K562 (cell line): ENCODE measurements at regions not wholly inside any gene's neighbourhood (a gene's known extent, or its start where the extent isn't known, plus 50 kb on each side); places are given as distances from the start of the nearest gene placed in this dataset.

ENCODE experiments used
- ATAC-seq: fragments of 200-7000 bp; cut with Tn5 transposase; 3 replicates; pipeline ENCODE4 v1.9.1; 2020; ENCODE audit warnings: moderate library complexity
- BruUV-seq: library from RNA; stranded (reverse); fragments of 400-500 nt; replicated peaks from 2 replicates; lab custom pipeline; 2021; lab: Mats Ljungman, UMichigan
- CTCF ChIA-PET: fragments of 300-600 bp; formaldehyde crosslinking; extraction: SDS; loops from one replicate; lab custom pipeline; 2021; ENCODE audit warnings: low intra/inter-chr PET ratio; lab: Yijun Ruan, JAX
- POLR2A ChIA-PET: fragments of 300-600, 350-650 bp; sonication (Branson Sonifier 250); formaldehyde crosslinking; extraction: SDS; loops from one replicate; lab custom pipeline; 2021; ENCODE audit warnings: antibody characterized with exemption, inconsistent platforms; lab: Yijun Ruan, JAX
- DNase-seq, 4 experiments: peaks; one replicate each; pipeline versions ENCODE4 v3.0.0 to v3.0.0-alpha.2; 2011 to 2018; ENCODE audit warnings: low spot score in 3 of 4, mixed read lengths in 3 of 4; ENCODE audit errors: extremely low read depth in 1 of 4
- FAIRE-seq: peaks from 2 replicates; lab custom pipeline; 2011; peaks lifted over from hg19 to GRCh38; lab: Jason Lieb, UNC
- H2AFZ ChIP-seq: 2 replicates; pipeline ENCODE4 v1.6.0; 2011; ENCODE audit warnings: low read depth, low read length, control low read depth, inconsistent platforms
- H3K27ac ChIP-seq: fragments of 200-600 bp; 3 replicates; pipeline ENCODE4 v1.8.0; 2011; ENCODE audit warnings: low read depth, mild to moderate bottlenecking, control low read depth, inconsistent platforms, low read length, moderate library complexity, mixed read lengths; ENCODE audit errors: extremely low read depth
- H3K27me3 ChIP-seq, 2 experiments: fragments of 300-600 bp in 1 of 2; 2 replicates in 1 of 2; 3 replicates in 1 of 2; pipeline versions ENCODE4 v1.6.0 to v1.8.0; 2011; ENCODE audit warnings: inconsistent platforms in 2 of 2, low read length in 2 of 2, mild to moderate bottlenecking in 1 of 2, mixed read lengths in 1 of 2, moderate library complexity in 1 of 2; ENCODE audit not compliant: control insufficient read depth in 2 of 2, insufficient read depth in 2 of 2
- H3K36me3 ChIP-seq: fragments of 300-600 bp; 3 replicates; pipeline ENCODE4 v1.8.0; 2011; ENCODE audit warnings: mild to moderate bottlenecking, low read length, inconsistent platforms; ENCODE audit not compliant: control insufficient read depth, insufficient read depth
- H3K4me1 ChIP-seq, 2 experiments: fragments of 200-600 bp in 1 of 2; replicated peaks in 1 of 2; 2 replicates in 1 of 2; 3 replicates in 1 of 2; pipeline versions ENCODE4 v1.5.1 to v1.8.0; 2011; ENCODE audit warnings: inconsistent platforms in 2 of 2, low read length in 2 of 2, mild to moderate bottlenecking in 1 of 2, mixed read lengths in 1 of 2, moderate library complexity in 1 of 2; ENCODE audit not compliant: control insufficient read depth in 2 of 2, insufficient read depth in 2 of 2
- H3K4me2 ChIP-seq: 2 replicates; pipeline ENCODE4 v1.6.1; 2011; ENCODE audit warnings: low read length, control low read depth, inconsistent platforms, mixed read lengths; ENCODE audit not compliant: insufficient read depth
- H3K4me3 ChIP-seq: fragments of 200-600 bp; sonication (generic), shearing (Covaris generic); 2 replicates; pipeline ENCODE4 v1.5.1; 2016; ENCODE audit warnings: control low read depth, inconsistent platforms
- H3K79me2 ChIP-seq: fragments of 200-600 bp; 3 replicates; pipeline ENCODE4 v1.8.0; 2011; ENCODE audit warnings: low read length, inconsistent platforms; ENCODE audit not compliant: control insufficient read depth, insufficient read depth
- H3K9ac ChIP-seq, 2 experiments: 2 replicates each; pipeline versions ENCODE4 v1.6.0 to v1.6.1; 2011; ENCODE audit warnings: low read depth in 2 of 2, low read length in 2 of 2, control low read depth in 1 of 2, inconsistent platforms in 1 of 2, mild to moderate bottlenecking in 1 of 2, mixed read lengths in 1 of 2; ENCODE audit not compliant: insufficient read depth in 1 of 2
- H3K9me1 ChIP-seq: one replicate; pipeline ENCODE4 v1.6.0; 2011; ENCODE audit warnings: inconsistent platforms, mild to moderate bottlenecking, low read length, moderate library complexity; ENCODE audit not compliant: control insufficient read depth, insufficient read depth
- H3K9me3 ChIP-seq: replicated peaks from 2 replicates; pipeline ENCODE4 v1.5.1; 2011; ENCODE audit warnings: low read depth, low read length, inconsistent platforms; ENCODE audit not compliant: control insufficient read depth, insufficient read depth
- H4K20me1 ChIP-seq: replicated peaks from 2 replicates; pipeline ENCODE4 v1.6.1; 2011; ENCODE audit warnings: low read length, inconsistent platforms, mixed read lengths; ENCODE audit not compliant: control insufficient read depth, insufficient read depth
- ARNT ChIP-seq, 2 experiments: fragments of 450-650 bp; IDR thresholded peaks; 2 replicates each; pipeline ENCODE4 v1.6.1; 2016; ENCODE audit warnings: mild to moderate bottlenecking in 1 of 2
- NONO ChIP-seq, 2 experiments: fragments of 200-400 bp in 1 of 2; fragments of 450-650 bp in 1 of 2; formaldehyde crosslinking in 1 of 2; IDR thresholded peaks; 2 replicates each; pipeline ENCODE4 v1.6.1; 2017; ENCODE audit warnings: low read depth in 2 of 2, mild to moderate bottlenecking in 2 of 2, moderate library complexity in 2 of 2, low read length in 1 of 2
- POLR3G ChIP-seq: IDR thresholded peaks from 2 replicates; pipeline ENCODE4 v1.6.1; 2011; ENCODE audit not compliant: insufficient read length, insufficient replicate concordance; ENCODE audit errors: extremely low read depth
- RAD51 ChIP-seq: fragments of 450-650 bp; IDR thresholded peaks from 2 replicates; pipeline ENCODE4 v1.7.1; 2016; ENCODE audit warnings: low read depth, mild to moderate bottlenecking, borderline replicate concordance
- TCF15 ChIP-seq: fragments of 250-450 bp; sonication (Bioruptor Pico); IDR thresholded peaks from 2 replicates; pipeline ENCODE4 v1.8.0; 2022; ENCODE audit warnings: moderate library complexity, mild to moderate bottlenecking, inconsistent platforms
- TFE3 ChIP-seq: fragments of 450-650 bp; formaldehyde crosslinking; IDR thresholded peaks from 2 replicates; pipeline ENCODE4 v1.4.0; 2020; ENCODE audit warnings: mild to moderate bottlenecking, mixed read lengths
- THAP12 ChIP-seq: fragments of 250-450 bp; sonication (Bioruptor Pico); IDR thresholded peaks from 2 replicates; pipeline ENCODE4 v1.9.0; 2021; ENCODE audit warnings: mild to moderate bottlenecking, inconsistent platforms
- ZBTB7A ChIP-seq: IDR thresholded peaks from 2 replicates; pipeline ENCODE4 v1.6.1; 2011; ENCODE audit warnings: low read depth, mild to moderate bottlenecking, low read length, moderate library complexity, borderline replicate concordance; ENCODE audit not compliant: control insufficient read depth
- ZNF133 ChIP-seq: fragments of 250-450 bp; sonication (Bioruptor Pico); IDR thresholded peaks from 2 replicates; pipeline ENCODE4 v1.4.0; 2020; ENCODE audit warnings: mild to moderate bottlenecking
- ZNF165 ChIP-seq: fragments of 250-450 bp; sonication (Bioruptor Pico); IDR thresholded peaks from 2 replicates; pipeline ENCODE4 v1.4.0; 2020; ENCODE audit warnings: borderline replicate concordance
- ZNF212 ChIP-seq: fragments of 450-650 bp; formaldehyde crosslinking; IDR thresholded peaks from 2 replicates; pipeline ENCODE4 v1.4.0; 2020; ENCODE audit warnings: mild to moderate bottlenecking
- WGBS: fragments of 100-300 bp; shearing (Covaris generic); methylation state at CpG from one replicate; pipeline ENCODE4 v1.1.6; 2016; ENCODE audit warnings: low coverage, mixed read lengths; ENCODE audit not compliant: insufficient coverage; ENCODE audit errors: missing lambda C conversion rate; 5-methylcytosine and 5-hydroxymethylcytosine counted together
- in situ Hi-C: fragments of 300-500 bp; cut with MboI; formaldehyde crosslinking; loops from 4 replicates; pipeline ENCODE4 v1.15.0; 2018; ENCODE audit warnings: inconsistent platforms, mixed read lengths
- intact Hi-C: fragments of 100-400 bp; cut with micrococcal nuclease; formaldehyde crosslinking; loops from 2 replicates; pipeline ENCODE4 v1.14.2; 2022

GRCh38 chr13:59570204-59570603, 593.5 kb downstream of the DIAPH3 start:
- H3K4me3 ChIP-seq = no peak overlapping the region
- ATAC-seq (no peak), FAIRE-seq (no peak), DNase-seq (no peak)
- H3K27me3 ChIP-seq = no peaks in the 10 kb centered on the region; a peak in 1 of 5 replicates
- TF ChIP-seq ARNT (IDR thresholded peaks at IDR 0.05) (no peak), POLR3G (no peak), TCF15 (no peak)
- in situ Hi-C loops (no loop called here), intact Hi-C loops (no loop called here)
- no peaks in the 10 kb centered on the region for H3K9me3 ChIP-seq
- H3K9me1 ChIP-seq = no peaks in the 10 kb centered on the region
- no TSS peak for BruUV-seq
- H4K20me1 ChIP-seq = no peaks in the 10 kb centered on the region
- H3K4me2 ChIP-seq = no peak overlapping the region
- H3K9ac ChIP-seq = no peak overlapping the region
- 3% methylated on average over 3 of the region's 3 CpGs for WGBS
- no peak overlapping the region for H2AFZ ChIP-seq
- POLR2A ChIA-PET = no interaction called here
- no peak overlapping the region for H3K27ac ChIP-seq
- H3K79me2 ChIP-seq = no peaks in the 10 kb centered on the region
- CTCF ChIA-PET = no interaction called here
- no peaks in the 10 kb centered on the region for H3K4me1 ChIP-seq
- no peaks in the 10 kb centered on the region for H3K36me3 ChIP-seq

- H3K9me1 ChIP-seq = no peaks in the 10 kb centered on the region
- no peaks in the 10 kb centered on the region for H3K4me1 ChIP-seq
- no peak overlapping the region for H3K4me2 ChIP-seq
- intact Hi-C loops (no loop called here), in situ Hi-C loops (no loop called here)
- TF ChIP-seq RAD51 = 0 out of 2 replicates have a peak, but pooled peaks have one; percentile 27
- TF ChIP-seq ZNF165 (CRISPR knock-in tag) = no peak
- TF ChIP-seq TFE3 (CRISPR knock-in tag) = peak; percentile 75
- no peak for TF ChIP-seq ZNF212 (CRISPR knock-in tag)
- TF ChIP-seq THAP12 = no peak
- TF ChIP-seq NONO (IDR thresholded peaks at IDR 0.05; ENCODE audit: low read depth in 2 of 2, low read length in 1 of 2) = no peak
- TF ChIP-seq ZNF133 (CRISPR knock-in tag) = no peak
- no peak for TF ChIP-seq ZBTB7A
- no peak for FAIRE-seq
- DNase-seq = no peak
- H4K20me1 ChIP-seq = no peaks in the 10 kb centered on the region
- CTCF ChIA-PET = no interaction called here
- no peak for ATAC-seq
- no peaks in the 10 kb centered on the region for H3K79me2 ChIP-seq
- H3K27me3 ChIP-seq = no peaks in the 10 kb centered on the region; a peak in 1 of 5 replicates
- H3K9me3 ChIP-seq = no peaks in the 10 kb centered on the region
- WGBS = 0% methylated on average over 2 of the region's 2 CpGs
- H3K27ac ChIP-seq = no peak overlapping the region
- H3K4me3 ChIP-seq = no peak overlapping the region
- no peak overlapping the region for H2AFZ ChIP-seq
- POLR2A ChIA-PET = no interaction called here
- no peak overlapping the region for H3K9ac ChIP-seq
- H3K36me3 ChIP-seq = no peaks in the 10 kb centered on the region
- no TSS peak for BruUV-seq
Measured at GRCh38 chr13:59584101-59584500, 579.6 kb downstream of the DIAPH3 start.
